ENCODE measurements at regions not wholly inside any gene's neighbourhood (a gene's known extent, or its start where the extent isn't known, plus 50 kb on each side); places are given as distances from the start of the nearest gene placed in this dataset.

- no peak for TF ChIP-seq ZBTB11 (tag by site-specific recombination; conservative IDR thresholded peaks at IDR 0.05; ENCODE audit: low read depth)
- no peak for TF ChIP-seq CTCF (tag by site-specific recombination; IDR thresholded peaks at IDR 0.05)
- TF ChIP-seq ZNF510 (tag by site-specific recombination; IDR thresholded peaks at IDR 0.05; ENCODE audit: insufficient replicate concordance): no peak
- no peak for TF ChIP-seq ZNF768 (tag by site-specific recombination; IDR thresholded peaks at IDR 0.05)
- TF ChIP-seq ZNF214 (tag by site-specific recombination; IDR thresholded peaks at IDR 0.05; ENCODE audit: borderline replicate concordance): no peak
- no peak for TF ChIP-seq ZBTB44 (tag by site-specific recombination; IDR thresholded peaks at IDR 0.05)
- no peak for TF ChIP-seq KLF10 (tag by site-specific recombination; IDR thresholded peaks at IDR 0.05)
Observed at GRCh38 chr3:164186095-164186494, 892.2 kb downstream of the SI start.

Measured in HEK293 (cell line).